H9 (cell line): ENCODE measurements at regions not wholly inside any gene's neighbourhood (a gene's known extent, or its start where the extent isn't known, plus 50 kb on each side); places are given as distances from the start of the nearest gene placed in this dataset.

ENCODE experiments used
- DNase-seq: peaks from one replicate; pipeline ENCODE4 v3.0.0-alpha.2; 2017
- H2AFZ ChIP-seq: one replicate; pipeline ENCODE4 v1.6.1; 2013; ENCODE audit warnings: mild to moderate bottlenecking, low read length, control low read depth, moderate library complexity
- H2AK5ac ChIP-seq: 2 replicates; pipeline ENCODE4 v1.6.1; 2013; ENCODE audit warnings: low read length, control low read depth, mixed read lengths; ENCODE audit not compliant: insufficient read length
- H2BK120ac ChIP-seq: one replicate; pipeline ENCODE4 v1.6.1; 2013; ENCODE audit warnings: low read depth, mild to moderate bottlenecking, low read length, control low read depth, inconsistent platforms; ENCODE audit not compliant: poor library complexity, severe bottlenecking
- H2BK12ac ChIP-seq: 2 replicates; pipeline ENCODE4 v1.6.1; 2013; ENCODE audit warnings: low read length, control low read depth, mixed read lengths, low read depth; ENCODE audit not compliant: insufficient read length
- H2BK15ac ChIP-seq: 2 replicates; pipeline ENCODE4 v1.6.1; 2013; ENCODE audit warnings: low read depth, low read length, control low read depth
- H2BK20ac ChIP-seq: one replicate; pipeline ENCODE4 v1.6.1; 2013; ENCODE audit warnings: low read depth, mild to moderate bottlenecking, low read length, control low read depth, inconsistent platforms; ENCODE audit not compliant: poor library complexity, severe bottlenecking
- H2BK5ac ChIP-seq: 2 replicates; pipeline ENCODE4 v1.6.1; 2013; ENCODE audit warnings: low read length, control low read depth, mixed read lengths; ENCODE audit not compliant: insufficient read length
- H3K14ac ChIP-seq: 2 replicates; pipeline ENCODE4 v1.6.1; 2013; ENCODE audit warnings: low read length, control low read depth; ENCODE audit not compliant: insufficient read depth
- H3K18ac ChIP-seq: 2 replicates; pipeline ENCODE4 v1.6.1; 2013; ENCODE audit warnings: low read depth, mild to moderate bottlenecking, mixed read lengths, low read length, control low read depth; ENCODE audit not compliant: insufficient read length
- H3K23ac ChIP-seq: 2 replicates; pipeline ENCODE4 v1.6.1; 2013; ENCODE audit warnings: low read length, control low read depth, mixed read lengths, low read depth; ENCODE audit not compliant: insufficient read length
- H3K23me2 ChIP-seq: 2 replicates; pipeline ENCODE4 v1.6.1; 2013; ENCODE audit warnings: low read depth, mild to moderate bottlenecking, mixed read lengths, low read length, control low read depth; ENCODE audit not compliant: insufficient read length, poor library complexity, severe bottlenecking
- H3K27ac ChIP-seq: 2 replicates; pipeline ENCODE4 v1.5.1; 2013; ENCODE audit warnings: low read length, control low read depth, mixed read lengths, low read depth; ENCODE audit not compliant: insufficient read length
- H3K27me3 ChIP-seq: 2 replicates; pipeline ENCODE4 v1.6.1; 2013; ENCODE audit warnings: low read length, control low read depth, inconsistent platforms; ENCODE audit not compliant: insufficient read depth
- H3K4ac ChIP-seq: 2 replicates; pipeline ENCODE4 v1.6.1; 2013; ENCODE audit warnings: low read depth, mild to moderate bottlenecking, control low read depth, inconsistent platforms, low read length, moderate library complexity
- H3K4me1 ChIP-seq: 2 replicates; pipeline ENCODE4 v1.6.1; 2013; ENCODE audit warnings: low read length, control low read depth, inconsistent platforms; ENCODE audit not compliant: insufficient read depth
- H3K4me2 ChIP-seq: 2 replicates; pipeline ENCODE4 v1.6.1; 2013; ENCODE audit warnings: low read length, control low read depth, mixed read lengths; ENCODE audit not compliant: insufficient read length, insufficient read depth
- H3K56ac ChIP-seq: 2 replicates; pipeline ENCODE4 v1.6.1; 2013; ENCODE audit warnings: low read depth, mild to moderate bottlenecking, mixed read lengths, low read length, control low read depth; ENCODE audit not compliant: insufficient read length
- H3K79me1 ChIP-seq: 2 replicates; pipeline ENCODE4 v1.6.1; 2013; ENCODE audit warnings: low read depth, mild to moderate bottlenecking, moderate library complexity, low read length, control low read depth, inconsistent platforms; ENCODE audit not compliant: insufficient read depth, poor library complexity, severe bottlenecking
- H3K79me2 ChIP-seq: 2 replicates; pipeline ENCODE4 v1.6.1; 2013; ENCODE audit warnings: low read length, control low read depth, inconsistent platforms; ENCODE audit not compliant: insufficient read depth
- H3K9ac ChIP-seq: 2 replicates; pipeline ENCODE4 v1.6.1; 2013; ENCODE audit warnings: low read length, control low read depth, mixed read lengths; ENCODE audit not compliant: insufficient read length; ENCODE audit errors: extremely low read depth
- H3K9me3 ChIP-seq: one replicate; pipeline ENCODE4 v1.6.1; 2013; ENCODE audit warnings: low read depth, low read length, inconsistent platforms; ENCODE audit not compliant: control insufficient read depth
- H3T11ph ChIP-seq: one replicate; pipeline ENCODE4 v1.6.1; 2013; ENCODE audit warnings: mild to moderate bottlenecking, low read length, control low read depth, inconsistent platforms
- H4K20me1 ChIP-seq: one replicate; pipeline ENCODE4 v1.6.1; 2013; ENCODE audit not compliant: control insufficient read depth, insufficient read length, insufficient read depth
- H4K5ac ChIP-seq: 2 replicates; pipeline ENCODE4 v1.6.1; 2013; ENCODE audit warnings: low read depth, mild to moderate bottlenecking, mixed read lengths, low read length, control low read depth; ENCODE audit not compliant: insufficient read length
- H4K8ac ChIP-seq: replicated peaks from 2 replicates; pipeline ENCODE4 v1.6.1; 2013; ENCODE audit warnings: low read length, control low read depth, mixed read lengths, low read depth; ENCODE audit not compliant: insufficient read length
- H4K91ac ChIP-seq: 2 replicates; pipeline ENCODE4 v1.6.1; 2013; ENCODE audit warnings: low read depth, mild to moderate bottlenecking, moderate library complexity, mixed read lengths, low read length, control low read depth; ENCODE audit not compliant: insufficient read length
- H3K27ac Mint-ChIP-seq, 3 experiments: 2 replicates in 2 of 3; 3 replicates in 1 of 3; pipeline ENCODE4 v1.8.0; 2020 to 2021; ENCODE audit warnings: mixed read lengths in 3 of 3, mild to moderate bottlenecking in 1 of 3, moderate library complexity in 1 of 3
- H3K27me3 Mint-ChIP-seq: 2 replicates; pipeline ENCODE4 v1.8.0; 2021; ENCODE audit warnings: low read depth, mild to moderate bottlenecking, moderate library complexity, mixed read lengths
- H3K36me3 Mint-ChIP-seq, 3 experiments: 2 replicates in 2 of 3; 3 replicates in 1 of 3; pipeline ENCODE4 v1.8.0; 2020 to 2021; ENCODE audit warnings: low read depth in 3 of 3, mixed read lengths in 3 of 3; ENCODE audit not compliant: insufficient read depth in 1 of 3
- H3K4me1 Mint-ChIP-seq, 2 experiments: 2 replicates each; pipeline ENCODE4 v1.8.0; 2020; ENCODE audit warnings: mixed read lengths in 2 of 2
- H3K4me3 Mint-ChIP-seq, 2 experiments: 2 replicates in 1 of 2; 3 replicates in 1 of 2; pipeline ENCODE4 v1.8.0; 2020 to 2021; ENCODE audit warnings: mild to moderate bottlenecking in 2 of 2, mixed read lengths in 2 of 2, moderate library complexity in 1 of 2
- H3K9me3 Mint-ChIP-seq, 2 experiments: 2 replicates in 1 of 2; 3 replicates in 1 of 2; pipeline ENCODE4 v1.8.0; 2020; ENCODE audit warnings: mild to moderate bottlenecking in 2 of 2, mixed read lengths in 2 of 2, moderate library complexity in 1 of 2
- TF ChIP-seq, protein P1 (sequence below): fragments of 200-600 bp; sonication (generic); conservative IDR thresholded peaks from 3 replicates; pipeline ENCODE4 v1.8.0; 2021; ENCODE audit warnings: antibody characterized with exemption, mild to moderate bottlenecking

DNA sequence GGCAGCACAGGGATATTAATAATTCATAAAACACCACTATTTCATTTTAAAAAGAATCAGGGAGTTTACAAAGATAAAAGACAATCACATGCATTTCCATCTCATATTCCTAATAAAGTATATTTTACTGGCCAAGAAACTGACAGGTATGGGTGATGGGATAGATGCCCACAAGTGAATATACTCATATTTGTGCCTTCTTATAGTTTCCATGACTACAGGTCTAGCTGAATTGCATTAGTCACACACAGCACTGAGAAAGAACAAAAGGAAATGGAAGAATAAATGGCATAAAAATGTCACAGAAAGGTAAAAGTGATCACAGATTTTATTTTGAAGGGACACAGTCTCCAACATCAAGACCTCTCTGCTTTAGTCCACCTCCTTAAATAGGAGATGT lies 193.5 kb downstream of the PLK2 start:
- H3T11ph ChIP-seq, result no peak overlapping the region
- no peak overlapping the region for H3K23ac ChIP-seq
- Mint-ChIP-seq H3K27me3 (no peaks in the 10 kb centered on the region), H3K4me1 (peaks cover 0 to 5% of the 10 kb centered on the region in 2 experiments; a peak in 3 of 4 replicates), H3K9me3 (no peaks in the 10 kb centered on the region), H3K27ac (no peak overlapping the region), H3K4me3 (no peak overlapping the region), H3K36me3 (no peaks in the 10 kb centered on the region)
- no peak overlapping the region for H2BK15ac ChIP-seq
- no peak overlapping the region for H4K5ac ChIP-seq
- H2BK120ac ChIP-seq, result no peak overlapping the region
- no peak overlapping the region for H3K14ac ChIP-seq
- no peak for DNase-seq
- no peaks in the 10 kb centered on the region for H3K79me2 ChIP-seq
- H2AFZ ChIP-seq, result no peak overlapping the region
- no peak overlapping the region for H3K9ac ChIP-seq
- no peak overlapping the region for H2BK12ac ChIP-seq
- H3K4ac ChIP-seq, result no peak overlapping the region
- H2AK5ac ChIP-seq, result no peak overlapping the region
- no peaks in the 10 kb centered on the region for H3K23me2 ChIP-seq
- TF ChIP-seq, protein P1, sequence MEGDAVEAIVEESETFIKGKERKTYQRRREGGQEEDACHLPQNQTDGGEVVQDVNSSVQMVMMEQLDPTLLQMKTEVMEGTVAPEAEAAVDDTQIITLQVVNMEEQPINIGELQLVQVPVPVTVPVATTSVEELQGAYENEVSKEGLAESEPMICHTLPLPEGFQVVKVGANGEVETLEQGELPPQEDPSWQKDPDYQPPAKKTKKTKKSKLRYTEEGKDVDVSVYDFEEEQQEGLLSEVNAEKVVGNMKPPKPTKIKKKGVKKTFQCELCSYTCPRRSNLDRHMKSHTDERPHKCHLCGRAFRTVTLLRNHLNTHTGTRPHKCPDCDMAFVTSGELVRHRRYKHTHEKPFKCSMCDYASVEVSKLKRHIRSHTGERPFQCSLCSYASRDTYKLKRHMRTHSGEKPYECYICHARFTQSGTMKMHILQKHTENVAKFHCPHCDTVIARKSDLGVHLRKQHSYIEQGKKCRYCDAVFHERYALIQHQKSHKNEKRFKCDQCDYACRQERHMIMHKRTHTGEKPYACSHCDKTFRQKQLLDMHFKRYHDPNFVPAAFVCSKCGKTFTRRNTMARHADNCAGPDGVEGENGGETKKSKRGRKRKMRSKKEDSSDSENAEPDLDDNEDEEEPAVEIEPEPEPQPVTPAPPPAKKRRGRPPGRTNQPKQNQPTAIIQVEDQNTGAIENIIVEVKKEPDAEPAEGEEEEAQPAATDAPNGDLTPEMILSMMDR, result no peak
- no peaks in the 10 kb centered on the region for H3K79me1 ChIP-seq
- no peaks in the 10 kb centered on the region for H3K9me3 ChIP-seq
- H3K4me2 ChIP-seq, result no peak overlapping the region
- no peak overlapping the region for H3K18ac ChIP-seq
- H3K56ac ChIP-seq, result no peak overlapping the region
- no peak overlapping the region for H3K27ac ChIP-seq
- no peaks in the 10 kb centered on the region; the same call in 1 of the 2 replicates for H3K4me1 ChIP-seq
- no peak overlapping the region for H4K8ac ChIP-seq
- H3K27me3 ChIP-seq, result no peaks in the 10 kb centered on the region
- H2BK20ac ChIP-seq, result no peak overlapping the region
- no peak overlapping the region for H2BK5ac ChIP-seq
- no peaks in the 10 kb centered on the region for H4K20me1 ChIP-seq
- H4K91ac ChIP-seq, result no peak overlapping the region
